ENCODE measurements at regions not wholly inside any gene's neighbourhood (a gene's known extent, or its start where the extent isn't known, plus 50 kb on each side); places are given as distances from the start of the nearest gene placed in this dataset.

DNA sequence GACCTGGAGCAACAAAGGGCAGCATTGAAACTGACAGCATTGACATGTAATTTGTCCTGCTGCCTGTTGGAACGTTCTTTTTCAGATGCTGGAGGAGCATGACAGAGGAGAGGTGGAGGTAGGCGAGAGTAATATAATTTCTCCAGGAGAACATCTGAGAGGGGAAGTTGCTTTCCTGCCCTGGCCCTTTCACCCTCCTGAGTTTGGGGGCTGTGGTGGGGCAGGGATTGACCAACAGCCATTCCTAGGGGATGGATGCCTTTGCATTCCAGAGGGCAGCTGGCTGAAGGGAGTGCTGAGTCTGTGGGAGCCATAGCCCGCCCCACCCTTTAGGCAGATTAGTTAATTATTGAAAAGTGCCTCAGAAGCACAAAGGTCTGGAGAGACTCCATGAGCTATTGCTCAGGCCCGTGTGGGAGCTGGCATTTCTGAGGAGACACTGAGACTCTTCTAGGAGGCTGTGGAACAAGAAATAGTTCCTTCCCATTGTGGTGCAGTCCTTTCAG lies 73.5 kb downstream of the ARF6 start:
- TF ChIP-seq EZH2 (IDR thresholded peaks at IDR 0.05) (no peak), POLR2AphosphoS5 (IDR thresholded peaks at IDR 0.05; ENCODE audit: borderline replicate concordance, low read depth, low read length) (no peak), FOXP2 (optimal IDR thresholded peaks at IDR 0.05; ENCODE audit: control extremely low read depth, extremely low read length, insufficient read depth) (no peak)

Measured in SK-N-MC (cell line).